ENCODE measurements at regions not wholly inside any gene's neighbourhood (a gene's known extent, or its start where the extent isn't known, plus 50 kb on each side); places are given as distances from the start of the nearest gene placed in this dataset.

- no peak overlapping the region for H3K4me3 ChIP-seq
- WGBS, 2 donors, result 89 to 91% methylated on average over 7 of the region's 7 CpGs
- no peak overlapping the region for H3K27ac ChIP-seq
- no peaks in the 10 kb centered on the region for H3K9me3 ChIP-seq
- peaks cover 0 to 12% (median 0%) of the 10 kb centered on the region in 4 donors for H3K4me1 ChIP-seq
- H3K27me3 ChIP-seq, result no peaks in the 10 kb centered on the region
- TF ChIP-seq, protein P1, sequence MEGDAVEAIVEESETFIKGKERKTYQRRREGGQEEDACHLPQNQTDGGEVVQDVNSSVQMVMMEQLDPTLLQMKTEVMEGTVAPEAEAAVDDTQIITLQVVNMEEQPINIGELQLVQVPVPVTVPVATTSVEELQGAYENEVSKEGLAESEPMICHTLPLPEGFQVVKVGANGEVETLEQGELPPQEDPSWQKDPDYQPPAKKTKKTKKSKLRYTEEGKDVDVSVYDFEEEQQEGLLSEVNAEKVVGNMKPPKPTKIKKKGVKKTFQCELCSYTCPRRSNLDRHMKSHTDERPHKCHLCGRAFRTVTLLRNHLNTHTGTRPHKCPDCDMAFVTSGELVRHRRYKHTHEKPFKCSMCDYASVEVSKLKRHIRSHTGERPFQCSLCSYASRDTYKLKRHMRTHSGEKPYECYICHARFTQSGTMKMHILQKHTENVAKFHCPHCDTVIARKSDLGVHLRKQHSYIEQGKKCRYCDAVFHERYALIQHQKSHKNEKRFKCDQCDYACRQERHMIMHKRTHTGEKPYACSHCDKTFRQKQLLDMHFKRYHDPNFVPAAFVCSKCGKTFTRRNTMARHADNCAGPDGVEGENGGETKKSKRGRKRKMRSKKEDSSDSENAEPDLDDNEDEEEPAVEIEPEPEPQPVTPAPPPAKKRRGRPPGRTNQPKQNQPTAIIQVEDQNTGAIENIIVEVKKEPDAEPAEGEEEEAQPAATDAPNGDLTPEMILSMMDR (IDR thresholded peaks at IDR 0.05), result no peak
- no peak for TF ChIP-seq EP300 (IDR thresholded peaks at IDR 0.05)
- H3K36me3 ChIP-seq, result no peaks in the 10 kb centered on the region
- no peak for DNase-seq (ENCODE audit: low spot score in 2 of 2)
Observed at GRCh38 chr10:47053081-47053798, 142.0 kb downstream of the PTPN20 start.

DNA sequence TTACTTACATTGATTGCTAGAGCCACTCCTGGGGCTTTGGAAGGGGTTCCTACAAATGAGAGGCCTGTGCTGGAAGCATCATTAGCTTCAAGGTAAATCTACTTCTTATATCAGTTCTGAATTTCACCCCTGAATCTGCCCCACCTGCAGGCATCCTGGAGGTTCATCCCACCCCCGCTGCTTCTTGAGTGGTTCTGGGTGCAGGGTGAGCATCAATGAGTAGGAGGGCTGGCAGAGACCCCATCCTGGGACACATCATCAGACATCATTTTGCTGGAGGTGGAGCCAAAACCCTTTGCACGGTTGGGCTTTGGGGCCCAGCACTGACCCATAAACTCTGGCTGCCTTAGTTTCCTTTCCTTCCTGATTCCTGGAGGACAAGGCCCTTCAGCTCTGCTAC, 143.7 kb downstream of the PTPN20 start:
- TF ChIP-seq EP300 (IDR thresholded peaks at IDR 0.05), result no peak
- no peaks in the 10 kb centered on the region for H3K9me3 ChIP-seq
- DNase-seq (ENCODE audit: low spot score in 2 of 2), result no peak
- H3K4me3 ChIP-seq, result no peak overlapping the region
- 70 to 79% methylated on average over 2 of the region's 2 CpGs for WGBS, 2 donors
- H3K36me3 ChIP-seq, result no peaks in the 10 kb centered on the region
- peaks cover 0 to 4% (median 0%) of the 10 kb centered on the region in 4 donors for H3K4me1 ChIP-seq
- no peaks in the 10 kb centered on the region for H3K27me3 ChIP-seq
- H3K27ac ChIP-seq, result no peak overlapping the region

- no peak for DNase-seq (ENCODE audit: low spot score in 2 of 2)
- 71 to 79% methylated on average over 10 of the region's 10 CpGs for WGBS, 2 donors
- H3K27me3 ChIP-seq, result no peaks in the 10 kb centered on the region
- H3K9me3 ChIP-seq, result no peaks in the 10 kb centered on the region
- no peak overlapping the region for H3K27ac ChIP-seq
- H3K36me3 ChIP-seq, result no peaks in the 10 kb centered on the region
- TF ChIP-seq EP300 (IDR thresholded peaks at IDR 0.05) (no peak), POLR2A (IDR thresholded peaks at IDR 0.05) (no peak)
- TF ChIP-seq, protein P1 (IDR thresholded peaks at IDR 0.05), result no peak
- no peak overlapping the region for H3K4me3 ChIP-seq
- H3K4me1 ChIP-seq, result no peaks in the 10 kb centered on the region
Observed at GRCh38 chr10:47055386-47056246, 144.4 kb downstream of the PTPN20 start.

DNA sequence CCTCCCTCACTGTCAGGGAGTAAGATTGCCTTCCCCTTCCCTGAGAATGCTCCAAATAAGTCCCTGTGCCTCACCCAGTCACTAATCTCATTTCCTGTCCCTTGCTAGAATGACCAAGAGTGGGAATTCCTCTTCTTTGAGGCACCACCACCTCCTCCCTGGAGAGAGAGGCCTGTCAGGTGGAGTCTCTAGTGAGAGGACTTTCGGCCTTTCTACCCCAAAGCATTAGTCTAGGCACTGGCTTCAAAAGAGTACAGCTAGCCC, 145.0 kb downstream of the PTPN20 start:
- Histone ChIP-seq H3K9me3 (no peaks in the 10 kb centered on the region), H3K36me3 (no peaks in the 10 kb centered on the region), H3K4me1 (no peaks in the 10 kb centered on the region), H3K4me3 (no peak overlapping the region), H3K27me3 (no peaks in the 10 kb centered on the region), H3K27ac (no peak overlapping the region)
- TF ChIP-seq, protein P1 (IDR thresholded peaks at IDR 0.05), result no peak
- TF ChIP-seq EP300 (IDR thresholded peaks at IDR 0.05) (no peak), POLR2A (IDR thresholded peaks at IDR 0.05) (no peak)
- no peak for DNase-seq (ENCODE audit: low spot score in 2 of 2)
- 92 to 100% methylated on average over 1 of the region's 1 CpG for WGBS, 2 donors

GRCh38 chr10:47057471-47057870, 146.2 kb downstream of the PTPN20 start:
- DNase-seq (ENCODE audit: low spot score in 2 of 2), result no peak
- 93 to 94% methylated on average over 5 to 6 of the region's 6 CpGs for WGBS, 2 donors
- Histone ChIP-seq H3K4me3 (no peak overlapping the region), H3K36me3 (no peaks in the 10 kb centered on the region), H3K27me3 (no peaks in the 10 kb centered on the region), H3K4me1 (peaks cover 0 to 8% (median 0%) of the 10 kb centered on the region in 4 donors), H3K27ac (no peak overlapping the region), H3K9me3 (no peaks in the 10 kb centered on the region)
- no peak for TF ChIP-seq EP300 (IDR thresholded peaks at IDR 0.05)
- TF ChIP-seq POLR2A (IDR thresholded peaks at IDR 0.05), result no peak
- TF ChIP-seq, protein P1 (IDR thresholded peaks at IDR 0.05), result no peak
